ENCODE measurements at regions not wholly inside any gene's neighbourhood (a gene's known extent, or its start where the extent isn't known, plus 50 kb on each side); places are given as distances from the start of the nearest gene placed in this dataset.

GRCh38 chr5:154653418-154653763 is 101.8 kb upstream of the LARP1 start (continued):
- TF ChIP-seq WIZ (CRISPR knock-in tag; IDR thresholded peaks at IDR 0.05) (no peak), ZC3H13 (CRISPR knock-in tag; IDR thresholded peaks at IDR 0.05) (no peak), PRDM10 (CRISPR knock-in tag; IDR thresholded peaks at IDR 0.05; ENCODE audit: low read depth) (no peak; the same call in 1 of the 2 replicates), HNF4G (IDR thresholded peaks at IDR 0.05; ENCODE audit: borderline replicate concordance, low read depth, low read length) (peak; percentile 98), HNF4G (CRISPR knock-in tag; IDR thresholded peaks at IDR 0.05; ENCODE audit: borderline replicate concordance, low read depth) (peak; percentile 94), HIVEP1 (CRISPR knock-in tag; IDR thresholded peaks at IDR 0.05) (peak; percentile 70; the same call in 1 of the 2 replicates), RARG (CRISPR knock-in tag; IDR thresholded peaks at IDR 0.05; ENCODE audit: low read depth) (no peak), MXD1 (CRISPR knock-in tag; IDR thresholded peaks at IDR 0.05) (no peak; the same call in 1 of the 2 replicates), SP4 (CRISPR knock-in tag; IDR thresholded peaks at IDR 0.05) (no peak), PRMT3 (CRISPR knock-in tag; IDR thresholded peaks at IDR 0.05; ENCODE audit: borderline replicate concordance, low read depth) (no peak), ZNF205 (CRISPR knock-in tag; IDR thresholded peaks at IDR 0.05) (peak; percentile 40; the same call in 1 of the 2 replicates), U2AF2 (IDR thresholded peaks at IDR 0.05; ENCODE audit: low read depth, low read length) (no peak), ZNF280D (CRISPR knock-in tag; IDR thresholded peaks at IDR 0.05) (peak; percentile 82; the same call in 1 of the 2 replicates), ZNF281 (CRISPR knock-in tag; IDR thresholded peaks at IDR 0.05; ENCODE audit: borderline replicate concordance) (peak; percentile 58; the same call in 1 of the 2 replicates), CREM (IDR thresholded peaks at IDR 0.05) (peak; percentile 45; the same call in 1 of the 2 replicates), CREM (CRISPR knock-in tag; IDR thresholded peaks at IDR 0.05) (no peak), TCF7 (IDR thresholded peaks at IDR 0.05; ENCODE audit: low read depth) (no peak), PCBP1 (IDR thresholded peaks at IDR 0.05; ENCODE audit: borderline replicate concordance, low read depth, low read length) (no peak)
- TF ChIP-seq, protein P1, sequence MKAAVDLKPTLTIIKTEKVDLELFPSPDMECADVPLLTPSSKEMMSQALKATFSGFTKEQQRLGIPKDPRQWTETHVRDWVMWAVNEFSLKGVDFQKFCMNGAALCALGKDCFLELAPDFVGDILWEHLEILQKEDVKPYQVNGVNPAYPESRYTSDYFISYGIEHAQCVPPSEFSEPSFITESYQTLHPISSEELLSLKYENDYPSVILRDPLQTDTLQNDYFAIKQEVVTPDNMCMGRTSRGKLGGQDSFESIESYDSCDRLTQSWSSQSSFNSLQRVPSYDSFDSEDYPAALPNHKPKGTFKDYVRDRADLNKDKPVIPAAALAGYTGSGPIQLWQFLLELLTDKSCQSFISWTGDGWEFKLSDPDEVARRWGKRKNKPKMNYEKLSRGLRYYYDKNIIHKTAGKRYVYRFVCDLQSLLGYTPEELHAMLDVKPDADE (CRISPR knock-in tag; IDR thresholded peaks at IDR 0.05): no peak
